H1 (cell line): ENCODE measurements at regions not wholly inside any gene's neighbourhood (a gene's known extent, or its start where the extent isn't known, plus 50 kb on each side); places are given as distances from the start of the nearest gene placed in this dataset.

ENCODE experiments used
- CTCF ChIA-PET: fragments of 300-600 bp; sonication (Branson Sonifier 250); formaldehyde crosslinking; loops from one replicate; lab custom pipeline; 2021; ENCODE audit not compliant: partially characterized antibody; lab: Charles Lee
- POLR2A ChIA-PET: fragments of 300-600 bp; sonication (Branson Sonifier 250); formaldehyde crosslinking; loops from one replicate; lab custom pipeline; 2021; ENCODE audit warnings: inconsistent platforms; ENCODE audit not compliant: partially characterized antibody; lab: Charles Lee
- DNase-seq, 2 experiments: peaks; one replicate each; pipeline versions ENCODE4 v3.0.0 to v3.0.0-alpha.2; 2010 to 2022; ENCODE audit warnings: low spot score in 2 of 2, low read depth in 1 of 2, mixed read lengths in 1 of 2
- FAIRE-seq: peaks from 2 replicates; lab custom pipeline; 2011; peaks lifted over from hg19 to GRCh38; lab: Jason Lieb, UNC
- H2AFZ ChIP-seq: 2 replicates; pipeline ENCODE4 v1.8.1; 2012; ENCODE audit warnings: low read length, inconsistent platforms
- H2AK5ac ChIP-seq: 2 replicates; pipeline ENCODE4 v1.6.1; 2013; ENCODE audit warnings: low read depth, low read length
- H2BK120ac ChIP-seq: replicated peaks from 2 replicates; pipeline ENCODE3; 2013; ENCODE audit warnings: low read depth, low read length, inconsistent platforms
- H2BK12ac ChIP-seq: 2 replicates; pipeline ENCODE4 v1.6.1; 2013; ENCODE audit warnings: low read depth, low read length
- H2BK15ac ChIP-seq: 2 replicates; pipeline ENCODE4 v1.6.1; 2013; ENCODE audit warnings: low read length
- H2BK20ac ChIP-seq: 2 replicates; pipeline ENCODE4 v1.6.1; 2013; ENCODE audit warnings: low read length
- H2BK5ac ChIP-seq: 2 replicates; pipeline ENCODE4 v1.6.1; 2013; ENCODE audit warnings: low read depth, low read length
- H3K14ac ChIP-seq: 2 replicates; pipeline ENCODE4 v1.6.1; 2013; ENCODE audit warnings: inconsistent platforms; ENCODE audit not compliant: insufficient read length
- H3K18ac ChIP-seq: 2 replicates; pipeline ENCODE4 v1.6.1; 2013; ENCODE audit warnings: low read length; ENCODE audit errors: extremely low read depth
- H3K23ac ChIP-seq: 2 replicates; pipeline ENCODE4 v1.6.1; 2013; ENCODE audit warnings: inconsistent platforms; ENCODE audit not compliant: insufficient read length
- H3K23me2 ChIP-seq: 2 replicates; pipeline ENCODE4 v1.6.1; 2013; ENCODE audit warnings: low read depth, low read length
- H3K27ac ChIP-seq: 2 replicates; pipeline ENCODE4 v1.6.1; 2011; ENCODE audit warnings: low read depth, low read length, inconsistent platforms
- H3K27me3 ChIP-seq, 4 experiments: replicated peaks in 1 of 4; 1 replicate in 1 of 4; 2 replicates in 3 of 4; pipeline versions ENCODE4 v1.6.1 to v1.8.1; 2011 to 2013; ENCODE audit warnings: low read length in 3 of 4, mild to moderate bottlenecking in 3 of 4, inconsistent platforms in 2 of 4, mixed read lengths in 2 of 4, moderate library complexity in 1 of 4; ENCODE audit not compliant: control insufficient read depth in 3 of 4, insufficient read depth in 3 of 4; ENCODE audit errors: extremely low read depth in 1 of 4
- H3K36me3 ChIP-seq, 4 experiments: 2 replicates each; pipeline versions ENCODE4 v1.6.1 to v1.8.1; 2011 to 2013; ENCODE audit warnings: mild to moderate bottlenecking in 4 of 4, low read length in 3 of 4, moderate library complexity in 2 of 4, control low read depth in 1 of 4, inconsistent platforms in 1 of 4; ENCODE audit not compliant: insufficient read depth in 4 of 4, control insufficient read depth in 2 of 4
- H3K4ac ChIP-seq: replicated peaks from 2 replicates; pipeline ENCODE3; 2013; ENCODE audit warnings: low read length, low read depth, mixed read lengths, inconsistent platforms; ENCODE audit not compliant: insufficient read length
- H3K4me1 ChIP-seq, 4 experiments: replicated peaks in 1 of 4; 1 replicate in 1 of 4; 2 replicates in 3 of 4; pipeline versions ENCODE4 v1.6.1 to v1.8.1; 2011 to 2013; ENCODE audit warnings: low read length in 3 of 4, inconsistent platforms in 2 of 4, mixed read lengths in 1 of 4; ENCODE audit not compliant: insufficient read depth in 4 of 4, control insufficient read depth in 3 of 4
- H3K4me2 ChIP-seq, 2 experiments: 2 replicates each; pipeline versions ENCODE4 v1.6.1 to v1.8.1; 2011 to 2013; ENCODE audit warnings: low read depth in 2 of 2, low read length in 2 of 2, control low read depth in 1 of 2, inconsistent platforms in 1 of 2, mild to moderate bottlenecking in 1 of 2; ENCODE audit not compliant: insufficient read depth in 1 of 2
- H3K4me3 ChIP-seq, 4 experiments: fragments of 200-600, 300-600 bp in 1 of 4; sonication (generic), shearing (Covaris generic), sonication (Bioruptor Twin) in 1 of 4; 2 replicates each; pipeline versions ENCODE4 v1.5.1 to v1.8.1; 2011 to 2016; ENCODE audit warnings: low read length in 4 of 4, low read depth in 3 of 4, control low read depth in 2 of 4, inconsistent platforms in 2 of 4, mild to moderate bottlenecking in 2 of 4, mixed read lengths in 1 of 4, moderate library complexity in 1 of 4; ENCODE audit not compliant: insufficient read depth in 2 of 4; ENCODE audit errors: extremely low read depth in 1 of 4
- H3K56ac ChIP-seq: replicated peaks from 2 replicates; pipeline ENCODE3; 2013; ENCODE audit warnings: low read depth, mild to moderate bottlenecking, mixed read lengths, low read length, inconsistent platforms; ENCODE audit not compliant: insufficient read length
- H3K79me1 ChIP-seq: 2 replicates; pipeline ENCODE4 v1.6.1; 2013; ENCODE audit warnings: low read depth, low read length, control low read depth
- H3K79me2 ChIP-seq, 2 experiments: 2 replicates each; pipeline versions ENCODE4 v1.6.1 to v1.8.1; 2012 to 2013; ENCODE audit warnings: low read length in 2 of 2, mild to moderate bottlenecking in 2 of 2, inconsistent platforms in 1 of 2; ENCODE audit not compliant: insufficient read depth in 2 of 2, control insufficient read depth in 1 of 2
- H3K9ac ChIP-seq, 4 experiments: replicated peaks in 1 of 4; 1 replicate in 1 of 4; 2 replicates in 3 of 4; pipeline versions ENCODE4 v1.6.1 to v1.8.1; 2011 to 2013; ENCODE audit warnings: low read depth in 3 of 4, low read length in 3 of 4, control low read depth in 2 of 4, mild to moderate bottlenecking in 2 of 4, moderate library complexity in 2 of 4, inconsistent platforms in 1 of 4; ENCODE audit errors: extremely low read depth in 1 of 4
- H3K9me3 ChIP-seq, 2 experiments: 2 replicates each; pipeline versions ENCODE4 v1.6.1 to v1.8.1; 2012 to 2013; ENCODE audit warnings: mild to moderate bottlenecking in 2 of 2, moderate library complexity in 2 of 2, control low read depth in 1 of 2, inconsistent platforms in 1 of 2, low read depth in 1 of 2, low read length in 1 of 2, mixed read lengths in 1 of 2; ENCODE audit not compliant: insufficient read depth in 2 of 2
- H4K20me1 ChIP-seq, 2 experiments: replicated peaks in 1 of 2; 2 replicates each; pipeline versions ENCODE3 to v1.8.1; 2011 to 2013; ENCODE audit warnings: inconsistent platforms in 2 of 2, low read length in 2 of 2, mild to moderate bottlenecking in 1 of 2; ENCODE audit not compliant: insufficient read depth in 2 of 2, control insufficient read depth in 1 of 2
- H4K5ac ChIP-seq: 2 replicates; pipeline ENCODE4 v1.6.1; 2013; ENCODE audit warnings: low read length, low read depth, mixed read lengths, inconsistent platforms; ENCODE audit not compliant: insufficient read length
- H4K8ac ChIP-seq: 2 replicates; pipeline ENCODE4 v1.8.0; 2013; ENCODE audit warnings: mild to moderate bottlenecking, moderate library complexity, low read length, inconsistent platforms; ENCODE audit not compliant: insufficient read depth; ENCODE audit errors: extremely low read depth
- H4K91ac ChIP-seq: replicated peaks from 2 replicates; pipeline ENCODE3; 2013; ENCODE audit warnings: low read length, mixed read lengths, inconsistent platforms; ENCODE audit not compliant: insufficient read length
- ASH2L ChIP-seq: fragments of 200-600, 300-600 bp; sonication (generic); IDR thresholded peaks from one replicate; pipeline ENCODE4 v1.7.1; 2017; ENCODE audit warnings: low read length
- CBX5 ChIP-seq: fragments of 300-800, 300-1000 bp; sonication (generic); IDR thresholded peaks from 2 replicates; pipeline ENCODE4 v1.7.1; 2016; ENCODE audit warnings: antibody characterized with exemption, low read length, low read depth
- CEBPB ChIP-seq: IDR thresholded peaks from 2 replicates; pipeline ENCODE4 v1.6.1; 2012; ENCODE audit warnings: low read depth, low read length
- CTCF ChIP-seq, 3 experiments: IDR thresholded peaks; 1 replicate in 2 of 3; 2 replicates in 1 of 3; pipeline versions ENCODE4 v1.5.1 to v1.6.1; 2011; ENCODE audit warnings: low read length in 3 of 3, mild to moderate bottlenecking in 3 of 3, inconsistent platforms in 2 of 3, low read depth in 1 of 3, moderate library complexity in 1 of 3; ENCODE audit not compliant: insufficient read depth in 1 of 3; ENCODE audit errors: control extremely low read depth in 1 of 3
- GABPA ChIP-seq: IDR thresholded peaks from 2 replicates; pipeline ENCODE4 v1.6.1; 2011; ENCODE audit warnings: mild to moderate bottlenecking, low read length, moderate library complexity, borderline replicate concordance; ENCODE audit not compliant: insufficient read depth
- HDAC2 ChIP-seq, 2 experiments: fragments of 300-600 bp in 1 of 2; sonication (generic) in 1 of 2; IDR thresholded peaks; 2 replicates each; pipeline ENCODE4 v1.6.1; 2011 to 2012; ENCODE audit warnings: low read depth in 2 of 2, low read length in 2 of 2, mild to moderate bottlenecking in 2 of 2, moderate library complexity in 2 of 2, borderline replicate concordance in 1 of 2, inconsistent platforms in 1 of 2
- KDM4A ChIP-seq: IDR thresholded peaks from one replicate; pipeline ENCODE4 v1.7.1; 2012; ENCODE audit warnings: low read depth, mild to moderate bottlenecking, moderate library complexity, low read length, inconsistent platforms; ENCODE audit not compliant: severe bottlenecking
- POLR2A ChIP-seq, 2 experiments: IDR thresholded peaks; 1 replicate in 1 of 2; 2 replicates in 1 of 2; pipeline ENCODE4 v1.6.1; 2011; ENCODE audit warnings: low read depth in 2 of 2, low read length in 2 of 2, mild to moderate bottlenecking in 2 of 2; ENCODE audit errors: control extremely low read depth in 1 of 2
- SAP30 ChIP-seq: fragments of 300-600 bp; sonication (generic); IDR thresholded peaks from 2 replicates; pipeline ENCODE4 v1.7.1; 2012; ENCODE audit warnings: low read length, moderate library complexity, mild to moderate bottlenecking, inconsistent platforms; ENCODE audit not compliant: insufficient read depth, insufficient replicate concordance
- SIRT6 ChIP-seq: IDR thresholded peaks from one replicate; pipeline ENCODE4 v1.7.1; 2012; ENCODE audit warnings: low read length, inconsistent platforms
- SP1 ChIP-seq: IDR thresholded peaks from 2 replicates; pipeline ENCODE4 v1.6.1; 2011; ENCODE audit warnings: low read depth, low read length
- YY1 ChIP-seq: IDR thresholded peaks from 2 replicates; pipeline ENCODE4 v1.6.1; 2011; ENCODE audit warnings: low read depth, mild to moderate bottlenecking, low read length
- ZNF274 ChIP-seq: IDR thresholded peaks from 2 replicates; pipeline ENCODE4 v1.7.0; 2012; ENCODE audit warnings: low read length, borderline replicate concordance; ENCODE audit errors: extremely low read depth
- WGBS, 2 experiments: shearing (Covaris generic) in 1 of 2; methylation state at CpG; one replicate each; pipeline versions ENCODE4 v1.1.6 to v1.1.7; 2013 to 2015; ENCODE audit warnings: low lambda C conversion rate in 2 of 2, mixed read lengths in 2 of 2, inconsistent platforms in 1 of 2, low coverage in 1 of 2, missing lambda C conversion rate in 1 of 2; ENCODE audit not compliant: insufficient replicate concordance in 2 of 2, insufficient coverage in 1 of 2, insufficient read length in 1 of 2; ENCODE audit errors: extremely low coverage in 1 of 2, missing lambda C conversion rate in 1 of 2; 5-methylcytosine and 5-hydroxymethylcytosine counted together

- no peak overlapping the region for H3K56ac ChIP-seq
- H3K9me3 ChIP-seq, result no peaks in the 10 kb centered on the region
- H3K36me3 ChIP-seq, result no peaks in the 10 kb centered on the region
- DNase-seq (no peak), FAIRE-seq (no peak)
- H4K91ac ChIP-seq, result no peak overlapping the region
- CTCF ChIA-PET, result interaction anchor here (0.7 kb wide), 1 partner anchor 24 kb away, joined by 5 read pairs; no protein-coding TSS in a partner anchor
- H3K4me3 ChIP-seq, result no peak overlapping the region
- no peak overlapping the region for H2BK12ac ChIP-seq
- H3K4me1 ChIP-seq, result no peaks in the 10 kb centered on the region
- no peak overlapping the region for H2BK15ac ChIP-seq
- no peak overlapping the region for H3K4ac ChIP-seq
- no peak overlapping the region for H4K8ac ChIP-seq
- no peak overlapping the region for H4K5ac ChIP-seq
- no peak overlapping the region for H2AFZ ChIP-seq
- WGBS, 2 experiments, result 93% methylated on average over 11 of the region's 11 CpGs; no CpG with 5 or more reads in 1 of the 2 experiments
- no peak overlapping the region for H3K23ac ChIP-seq
- no peaks in the 10 kb centered on the region for H3K79me2 ChIP-seq
- no peaks in the 10 kb centered on the region for H4K20me1 ChIP-seq
- no peak overlapping the region for H2BK20ac ChIP-seq
- no peak overlapping the region for H3K14ac ChIP-seq
- no peaks in the 10 kb centered on the region for H3K79me1 ChIP-seq
- no peak overlapping the region for H2BK120ac ChIP-seq
- no peaks in the 10 kb centered on the region for H3K23me2 ChIP-seq
- peaks cover 0 to 3% (median 0%) of the 10 kb centered on the region in 4 experiments; a peak in 1 of 7 replicates for H3K27me3 ChIP-seq
- H2AK5ac ChIP-seq, result no peak overlapping the region
- no peak overlapping the region for H3K4me2 ChIP-seq
- H3K18ac ChIP-seq, result no peak overlapping the region
- H3K27ac ChIP-seq, result no peak overlapping the region
- POLR2A ChIA-PET, result no interaction called here
- no peak overlapping the region for H3K9ac ChIP-seq
- no peak overlapping the region for H2BK5ac ChIP-seq
- no peak for TF ChIP-seq HDAC2 (IDR thresholded peaks at IDR 0.05; ENCODE audit: borderline replicate concordance in 1 of 2, low read depth in 2 of 2, low read length in 2 of 2)
- no peak for TF ChIP-seq SAP30
- TF ChIP-seq SP1, result no peak
- TF ChIP-seq CTCF (IDR thresholded peaks at IDR 0.05; ENCODE audit: control extremely low read depth in 1 of 3, insufficient read depth in 1 of 3, low read depth in 1 of 3, low read length in 3 of 3), result no peak
- no peak for TF ChIP-seq KDM4A
- TF ChIP-seq YY1, result no peak
- TF ChIP-seq POLR2A (IDR thresholded peaks at IDR 0.05; ENCODE audit: control extremely low read depth in 1 of 2, low read depth in 2 of 2, low read length in 2 of 2), result no peak
- TF ChIP-seq SIRT6, result no peak
- no peak for TF ChIP-seq ZNF274
- no peak for TF ChIP-seq CBX5
- no peak for TF ChIP-seq ASH2L
- TF ChIP-seq GABPA, result no peak
- no peak for TF ChIP-seq CEBPB
Observed at GRCh38 chr10:78629773-78630172, 439.0 kb upstream of the ZMIZ1 start.
